Neural cell (in vitro differentiated cells): ENCODE measurements at regions not wholly inside any gene's neighbourhood (a gene's known extent, or its start where the extent isn't known, plus 50 kb on each side); places are given as distances from the start of the nearest gene placed in this dataset.

Experiments
- H2AFZ ChIP-seq: fragments of 200-600, 300-800 bp; sonication (generic), shearing (Covaris generic); 2 replicates; pipeline ENCODE4 v1.6.0; 2014; ENCODE audit warnings: low read depth, mild to moderate bottlenecking, antibody characterized with exemption, low read length, moderate library complexity
- H3F3A ChIP-seq: fragments of 200-600 bp; shearing (Covaris generic); 2 replicates; pipeline ENCODE4 v1.6.1; 2016; ENCODE audit warnings: mild to moderate bottlenecking, moderate library complexity, mixed read lengths, antibody characterized with exemption, low read length; ENCODE audit not compliant: insufficient read depth, poor library complexity, severe bottlenecking
- H3K27ac ChIP-seq: fragments of 200-600, 300-800 bp; sonication (generic), shearing (Covaris generic); 2 replicates; pipeline ENCODE4 v1.5.1; 2014; ENCODE audit warnings: mild to moderate bottlenecking, low read length, moderate library complexity
- H3K27me3 ChIP-seq: fragments of 300-800, 200-600 bp; sonication (generic), shearing (Covaris generic); 2 replicates; pipeline ENCODE4 v1.6.0; 2014; ENCODE audit warnings: mild to moderate bottlenecking, low read depth, low read length, moderate library complexity; ENCODE audit not compliant: insufficient read depth
- H3K36me3 ChIP-seq: fragments of 300-800, 200-600 bp; sonication (generic), shearing (Covaris generic); 2 replicates; pipeline ENCODE4 v1.5.1; 2014; ENCODE audit warnings: mild to moderate bottlenecking, antibody characterized with exemption, low read length, moderate library complexity; ENCODE audit not compliant: insufficient read depth
- H3K4me2 ChIP-seq: fragments of 300-800, 200-600 bp; sonication (generic), shearing (Covaris generic); 2 replicates; pipeline ENCODE4 v1.6.0; 2014; ENCODE audit warnings: mild to moderate bottlenecking, low read length
- H3K4me3 ChIP-seq: fragments of 300-800, 200-600 bp; sonication (generic), shearing (Covaris generic); 2 replicates; pipeline ENCODE4 v1.5.1; 2014; ENCODE audit warnings: mild to moderate bottlenecking, low read length, moderate library complexity
- H3K79me2 ChIP-seq: fragments of 200-600 bp; shearing (Covaris generic); replicated peaks from 2 replicates; pipeline ENCODE4 v1.6.0; 2014; ENCODE audit warnings: mild to moderate bottlenecking, low read length, moderate library complexity; ENCODE audit not compliant: insufficient read depth
- H3K9ac ChIP-seq: fragments of 300-800, 200-600 bp; sonication (generic), shearing (Covaris generic); 2 replicates; pipeline ENCODE4 v1.6.1; 2016; ENCODE audit warnings: mild to moderate bottlenecking, low read length, mixed read lengths
- H3K9me2 ChIP-seq: fragments of 200-600 bp; shearing (Covaris generic); 2 replicates; pipeline ENCODE4 v1.6.1; 2016; ENCODE audit warnings: mild to moderate bottlenecking, low read length, mixed read lengths; ENCODE audit not compliant: insufficient read depth
- H3K9me3 ChIP-seq: fragments of 200-600, 300-800 bp; sonication (generic), shearing (Covaris generic); 2 replicates; pipeline ENCODE4 v1.6.1; 2016; ENCODE audit warnings: mild to moderate bottlenecking, mixed run types, low read length, moderate library complexity, mixed read lengths
- H4K20me1 ChIP-seq: fragments of 200-600 bp; shearing (Covaris generic); 2 replicates; pipeline ENCODE4 v1.6.1; 2016; ENCODE audit warnings: mild to moderate bottlenecking, mixed run types; ENCODE audit not compliant: insufficient read depth
- CTCF ChIP-seq: fragments of 450-650 bp; IDR thresholded peaks from 2 replicates; pipeline ENCODE4 v1.5.1; 2014; ENCODE audit warnings: antibody characterized with exemption, mild to moderate bottlenecking, moderate library complexity; ENCODE audit not compliant: poor library complexity, severe bottlenecking
- EP300 ChIP-seq: fragments of 450-650 bp; conservative IDR thresholded peaks from 2 replicates; pipeline ENCODE4 v1.6.1; 2014; ENCODE audit warnings: antibody characterized with exemption, mild to moderate bottlenecking, moderate library complexity; ENCODE audit not compliant: poor library complexity, severe bottlenecking
- EZH2 ChIP-seq: fragments of 200-600, 300-800 bp; shearing (Covaris generic), sonication (generic); IDR thresholded peaks from 2 replicates; pipeline ENCODE4 v1.6.1; 2014; ENCODE audit warnings: antibody characterized with exemption, low read length, borderline replicate concordance, mild to moderate bottlenecking; ENCODE audit not compliant: insufficient read depth, poor library complexity, severe bottlenecking
- MXI1 ChIP-seq: fragments of 450-650 bp; conservative IDR thresholded peaks from 2 replicates; pipeline ENCODE4 v1.6.1; 2014; ENCODE audit warnings: antibody characterized with exemption, mild to moderate bottlenecking; ENCODE audit not compliant: poor library complexity, severe bottlenecking
- POLR2AphosphoS5 ChIP-seq: IDR thresholded peaks from 2 replicates; pipeline ENCODE4 v1.6.1; 2012
- RAD21 ChIP-seq: fragments of 450-650 bp; conservative IDR thresholded peaks from 2 replicates; pipeline ENCODE4 v1.6.1; 2014; ENCODE audit warnings: antibody characterized with exemption, mild to moderate bottlenecking, moderate library complexity
- REST ChIP-seq: IDR thresholded peaks from 2 replicates; pipeline ENCODE4 v1.6.1; 2012; ENCODE audit warnings: borderline replicate concordance
- SMC3 ChIP-seq: fragments of 450-650 bp; conservative IDR thresholded peaks from 2 replicates; pipeline ENCODE4 v1.6.1; 2014; ENCODE audit warnings: antibody characterized with exemption, mild to moderate bottlenecking, moderate library complexity; ENCODE audit not compliant: poor library complexity
- TAF1 ChIP-seq: IDR thresholded peaks from 2 replicates; pipeline ENCODE4 v1.6.1; 2012; ENCODE audit warnings: low read depth

- H3K9me2 ChIP-seq, result no peaks in the 10 kb centered on the region
- no peak overlapping the region for H3K4me2 ChIP-seq
- H3K27me3 ChIP-seq, result no peaks in the 10 kb centered on the region
- no peaks in the 10 kb centered on the region for H4K20me1 ChIP-seq
- H3K9me3 ChIP-seq, result no peaks in the 10 kb centered on the region
- TF ChIP-seq EZH2 (no peak), REST (no peak), EP300 (no peak), TAF1 (no peak), CTCF (no peak), MXI1 (no peak), POLR2AphosphoS5 (no peak), SMC3 (no peak), RAD21 (no peak)
- no peak overlapping the region for H2AFZ ChIP-seq
- no peak overlapping the region for H3K27ac ChIP-seq
- H3K79me2 ChIP-seq, result no peaks in the 10 kb centered on the region
- no peaks in the 10 kb centered on the region for H3K36me3 ChIP-seq
- no peak overlapping the region for H3K9ac ChIP-seq
- no peak overlapping the region for H3K4me3 ChIP-seq
- H3F3A ChIP-seq, result no peaks in the 10 kb centered on the region
These were observed 759.0 kb downstream of the LTN1 start for GRCh38 chr21:28233536-28234220.

GRCh38 chr21:28230559-28230958 is 762.1 kb downstream of the LTN1 start:
- Histone ChIP-seq H4K20me1 (no peaks in the 10 kb centered on the region), H3K9ac (no peak overlapping the region), H3K4me2 (no peak overlapping the region), H2AFZ (no peak overlapping the region), H3K36me3 (no peaks in the 10 kb centered on the region), H3K4me3 (no peak overlapping the region), H3K79me2 (no peaks in the 10 kb centered on the region), H3F3A (no peaks in the 10 kb centered on the region), H3K27ac (no peak overlapping the region), H3K9me3 (no peaks in the 10 kb centered on the region), H3K27me3 (no peaks in the 10 kb centered on the region), H3K9me2 (no peaks in the 10 kb centered on the region)
- TF ChIP-seq TAF1, result no peak
- no peak for TF ChIP-seq MXI1
- no peak for TF ChIP-seq RAD21
- no peak for TF ChIP-seq CTCF
- TF ChIP-seq EZH2, result no peak
- no peak for TF ChIP-seq EP300
- TF ChIP-seq REST, result no peak
- no peak for TF ChIP-seq POLR2AphosphoS5
- TF ChIP-seq SMC3, result no peak
